Type B pancreatic cell (in vitro differentiated cells): ENCODE measurements at regions not wholly inside any gene's neighbourhood (a gene's known extent, or its start where the extent isn't known, plus 50 kb on each side); places are given as distances from the start of the nearest gene placed in this dataset.

Experiments used
- DNase-seq: peaks from one replicate; pipeline ENCODE4 v3.0.0; 2021; ENCODE audit warnings: mixed read lengths; ENCODE audit not compliant: unreplicated experiment; ENCODE audit errors: extremely low spot score
- H3K27ac Mint-ChIP-seq: 2 replicates; pipeline ENCODE4 v1.8.0; 2021; ENCODE audit warnings: mild to moderate bottlenecking, mixed read lengths
- H3K27me3 Mint-ChIP-seq: 2 replicates; pipeline ENCODE4 v1.8.0; 2021; ENCODE audit warnings: mixed read lengths
- H3K36me3 Mint-ChIP-seq: 2 replicates; pipeline ENCODE4 v1.8.0; 2021; ENCODE audit warnings: mixed read lengths
- H3K4me1 Mint-ChIP-seq: one replicate; pipeline ENCODE4 v1.8.0; 2021; ENCODE audit warnings: mixed read lengths; ENCODE audit not compliant: unreplicated experiment
- H3K4me3 Mint-ChIP-seq: 2 replicates; pipeline ENCODE4 v1.8.0; 2021; ENCODE audit warnings: mild to moderate bottlenecking, mixed read lengths
- H3K9me3 Mint-ChIP-seq: 2 replicates; pipeline ENCODE4 v1.8.0; 2021; ENCODE audit warnings: mixed read lengths
- TF ChIP-seq, protein P1 (sequence below): fragments of 200-600 bp; sonication (generic); conservative IDR thresholded peaks from 2 replicates; pipeline ENCODE4 v1.5.0; 2021; ENCODE audit warnings: antibody characterized with exemption, mild to moderate bottlenecking

DNA sequence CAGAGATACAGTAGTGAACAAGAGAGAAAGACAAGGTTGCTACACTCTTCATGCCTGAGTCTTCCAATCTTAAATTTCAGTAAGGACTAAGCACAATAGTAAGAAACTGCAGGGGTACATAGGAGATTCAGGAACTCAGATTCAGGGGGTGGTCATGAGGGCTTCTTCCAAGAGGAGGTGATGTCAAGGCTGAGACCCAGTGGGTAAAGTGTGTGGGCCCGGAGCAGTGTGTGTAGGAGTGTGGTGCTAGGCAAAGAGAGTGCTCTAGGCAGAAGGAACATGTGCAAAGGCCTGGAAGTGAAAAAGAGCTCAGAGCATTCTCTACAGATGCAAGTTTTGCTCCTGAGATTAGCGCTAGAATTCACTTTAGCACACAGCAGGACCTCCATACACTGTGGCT lies 102.9 kb upstream of the SPATA12 start:
- Mint-ChIP-seq H3K36me3 (peaks cover 3% of the 10 kb centered on the region), H3K4me1 (peaks cover 19% of the 10 kb centered on the region), H3K9me3 (no peaks in the 10 kb centered on the region), H3K27ac (no peak overlapping the region), H3K4me3 (no peak overlapping the region), H3K27me3 (no peaks in the 10 kb centered on the region)
- DNase-seq, result no peak
- TF ChIP-seq, protein P1, sequence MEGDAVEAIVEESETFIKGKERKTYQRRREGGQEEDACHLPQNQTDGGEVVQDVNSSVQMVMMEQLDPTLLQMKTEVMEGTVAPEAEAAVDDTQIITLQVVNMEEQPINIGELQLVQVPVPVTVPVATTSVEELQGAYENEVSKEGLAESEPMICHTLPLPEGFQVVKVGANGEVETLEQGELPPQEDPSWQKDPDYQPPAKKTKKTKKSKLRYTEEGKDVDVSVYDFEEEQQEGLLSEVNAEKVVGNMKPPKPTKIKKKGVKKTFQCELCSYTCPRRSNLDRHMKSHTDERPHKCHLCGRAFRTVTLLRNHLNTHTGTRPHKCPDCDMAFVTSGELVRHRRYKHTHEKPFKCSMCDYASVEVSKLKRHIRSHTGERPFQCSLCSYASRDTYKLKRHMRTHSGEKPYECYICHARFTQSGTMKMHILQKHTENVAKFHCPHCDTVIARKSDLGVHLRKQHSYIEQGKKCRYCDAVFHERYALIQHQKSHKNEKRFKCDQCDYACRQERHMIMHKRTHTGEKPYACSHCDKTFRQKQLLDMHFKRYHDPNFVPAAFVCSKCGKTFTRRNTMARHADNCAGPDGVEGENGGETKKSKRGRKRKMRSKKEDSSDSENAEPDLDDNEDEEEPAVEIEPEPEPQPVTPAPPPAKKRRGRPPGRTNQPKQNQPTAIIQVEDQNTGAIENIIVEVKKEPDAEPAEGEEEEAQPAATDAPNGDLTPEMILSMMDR, result no peak

DNA sequence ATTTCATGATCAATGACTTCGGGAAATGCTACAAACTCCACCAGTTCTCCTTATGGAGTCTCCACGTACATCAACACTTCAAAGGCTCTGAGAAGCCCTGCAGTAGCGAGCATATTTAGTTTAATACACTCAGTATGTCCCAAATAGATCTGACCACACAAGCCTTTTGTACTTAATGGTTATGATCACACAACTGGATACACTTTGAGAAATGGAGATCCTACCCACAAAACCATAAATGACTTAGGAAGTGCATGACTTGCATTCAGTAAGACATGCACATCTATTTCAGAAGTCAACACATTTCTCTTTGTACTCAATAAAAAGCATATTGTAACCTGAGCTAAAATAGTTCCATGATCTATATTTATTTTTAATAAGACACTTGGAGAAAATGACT lies 103.6 kb upstream of the SPATA12 start:
- TF ChIP-seq, protein P1, result no peak
- Mint-ChIP-seq H3K9me3 (no peaks in the 10 kb centered on the region), H3K4me1 (peaks cover 15% of the 10 kb centered on the region), H3K27ac (no peak overlapping the region), H3K4me3 (no peak overlapping the region), H3K27me3 (no peaks in the 10 kb centered on the region), H3K36me3 (peaks cover 3% of the 10 kb centered on the region)
- no peak for DNase-seq

DNA sequence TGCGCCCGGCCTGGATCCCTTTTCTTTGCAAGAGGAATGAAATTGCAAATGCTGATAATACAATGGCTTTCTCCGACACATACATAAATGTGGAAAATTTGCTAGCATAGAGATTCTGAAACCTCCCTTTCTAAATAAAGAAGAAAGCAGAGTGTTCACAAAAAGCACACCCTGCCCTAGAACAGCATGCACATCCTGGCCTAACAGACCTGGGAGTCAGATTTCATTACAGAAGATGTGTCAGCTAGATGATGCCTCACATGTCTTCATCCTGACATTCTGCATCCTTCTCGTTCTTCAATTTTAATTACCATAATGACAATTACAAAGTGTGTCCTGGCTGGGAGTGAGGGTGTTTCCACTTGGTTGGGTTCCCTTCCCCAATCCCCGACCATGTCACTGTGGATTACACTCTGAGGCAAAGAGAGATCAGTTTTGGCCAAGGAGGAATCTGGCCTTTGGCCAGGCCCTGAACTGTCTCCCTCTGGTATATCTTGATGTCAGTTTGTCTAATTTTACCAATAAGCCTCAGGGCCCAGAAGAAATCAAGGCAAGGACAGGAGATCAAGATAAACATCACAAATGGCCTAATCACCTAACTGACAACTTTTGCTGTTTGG lies 104.9 kb upstream of the SPATA12 start:
- Mint-ChIP-seq H3K27me3 (no peaks in the 10 kb centered on the region), H3K36me3 (peaks cover 3% of the 10 kb centered on the region), H3K4me3 (no peak overlapping the region), H3K4me1 (peaks cover 12% of the 10 kb centered on the region), H3K27ac (no peak overlapping the region), H3K9me3 (no peaks in the 10 kb centered on the region)
- no peak for DNase-seq
- TF ChIP-seq, protein P1, result no peak

DNA sequence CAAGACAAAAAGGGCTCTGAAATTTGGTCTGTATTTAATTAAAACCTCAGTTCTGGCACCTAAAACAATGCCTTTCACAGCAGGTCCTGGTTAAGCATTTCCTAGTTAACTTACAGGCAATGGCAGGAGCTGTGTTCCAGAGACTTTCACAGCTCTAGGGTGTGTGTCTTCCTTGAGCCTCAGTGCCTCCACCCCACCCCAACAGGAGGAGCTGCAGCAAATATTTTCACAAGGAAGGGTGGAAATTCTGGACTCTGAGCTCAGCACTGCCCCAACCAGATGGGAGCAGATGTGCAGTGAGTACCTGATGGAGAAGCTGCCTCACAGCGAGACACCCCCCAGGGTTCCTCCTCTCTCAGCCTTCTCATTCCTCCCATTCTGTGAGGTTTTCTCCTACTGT lies 106.3 kb upstream of the SPATA12 start:
- Mint-ChIP-seq H3K36me3 (peaks cover 3% of the 10 kb centered on the region), H3K4me1 (peaks cover 10% of the 10 kb centered on the region), H3K4me3 (no peak overlapping the region), H3K27ac (no peak overlapping the region), H3K9me3 (no peaks in the 10 kb centered on the region), H3K27me3 (no peaks in the 10 kb centered on the region)
- TF ChIP-seq, protein P1, result no peak
- no peak for DNase-seq

DNA sequence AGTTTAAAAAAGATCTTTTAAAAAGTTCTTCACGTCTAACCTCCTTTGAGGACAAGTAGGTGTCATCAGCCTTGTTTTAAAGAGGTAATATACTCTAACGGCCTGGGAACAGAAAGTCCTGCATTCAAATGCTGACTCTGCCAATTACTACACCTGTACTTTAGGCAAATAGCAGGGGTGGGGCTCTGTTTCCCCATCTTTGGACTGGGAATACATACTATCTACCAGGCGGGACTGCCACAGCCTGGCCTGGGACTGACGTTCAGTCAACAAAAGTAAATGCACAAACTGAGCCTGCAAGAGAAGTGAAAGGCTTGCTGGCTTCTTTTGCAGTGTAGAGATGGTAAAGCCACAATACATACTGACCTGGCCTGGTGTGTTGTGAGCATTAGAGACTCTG lies 107.6 kb upstream of the SPATA12 start:
- peaks cover 5% of the 10 kb centered on the region for H3K4me1 Mint-ChIP-seq
- no peaks in the 10 kb centered on the region for H3K27me3 Mint-ChIP-seq
- no peak overlapping the region for H3K27ac Mint-ChIP-seq
- no peaks in the 10 kb centered on the region for H3K9me3 Mint-ChIP-seq
- no peak overlapping the region for H3K4me3 Mint-ChIP-seq
- H3K36me3 Mint-ChIP-seq, result peaks cover 3% of the 10 kb centered on the region
- TF ChIP-seq, protein P1, result no peak
- DNase-seq, result no peak

DNA sequence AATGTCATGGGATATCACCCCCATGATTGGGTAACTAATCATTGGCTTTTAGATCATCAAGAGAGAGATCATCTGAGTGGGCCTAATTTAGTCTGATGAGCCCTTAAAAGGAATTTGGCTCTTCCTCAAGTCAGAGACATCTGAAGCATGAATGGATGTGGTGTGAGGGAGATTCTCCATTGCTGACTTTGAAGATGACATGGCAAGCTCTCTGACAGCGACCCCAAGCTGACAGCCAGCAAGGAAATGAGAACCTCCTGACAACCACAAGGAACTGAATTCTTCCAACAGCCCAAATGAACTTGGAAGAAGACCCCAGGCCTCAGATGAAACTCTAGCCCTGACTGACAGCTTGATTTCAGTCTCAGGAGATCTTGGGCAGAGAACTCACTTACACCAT lies 108.4 kb upstream of the SPATA12 start:
- Mint-ChIP-seq H3K4me1 (peaks cover 5% of the 10 kb centered on the region), H3K27me3 (no peaks in the 10 kb centered on the region), H3K36me3 (no peaks in the 10 kb centered on the region), H3K9me3 (no peaks in the 10 kb centered on the region), H3K4me3 (no peak overlapping the region), H3K27ac (no peak overlapping the region)
- TF ChIP-seq, protein P1, result no peak
- no peak for DNase-seq
